HCT116 (cell line): ENCODE measurements at regions not wholly inside any gene's neighbourhood (a gene's known extent, or its start where the extent isn't known, plus 50 kb on each side); places are given as distances from the start of the nearest gene placed in this dataset.

Experiments used
- ATAC-seq: fragments of 200-7000 bp; cut with Tn5 transposase; 2 replicates; pipeline ENCODE4 v1.9.1; 2020; ENCODE audit warnings: mild to moderate bottlenecking, moderate library complexity
- BruUV-seq: library from RNA; stranded (reverse); fragments of 400-500 nt; replicated peaks from 2 replicates; lab custom pipeline; 2021; lab: Mats Ljungman, UMichigan
- CTCF ChIA-PET: fragments of 300-600 bp; sonication (Branson Sonifier 250); formaldehyde crosslinking; loops from one replicate; lab custom pipeline; 2021; ENCODE audit warnings: antibody characterized with exemption; lab: Charles Lee
- POLR2A ChIA-PET: fragments of 300-600, 350-600 bp; sonication (Branson Sonifier 250); formaldehyde crosslinking; loops from one replicate; lab custom pipeline; 2021; ENCODE audit warnings: antibody characterized with exemption; lab: Charles Lee
- RAD21 ChIA-PET, 2 experiments: fragments of 300-600 bp; sonication (Branson Sonifier 250); formaldehyde crosslinking; loops; one replicate each; lab custom pipeline; 2023; ENCODE audit warnings: low total read pairs in 2 of 2; ENCODE audit not compliant: uncharacterized antibody in 2 of 2, unreplicated experiment in 2 of 2, low non-redundant PET in 1 of 2; lab: Charles Lee
- DNase-seq: peaks from one replicate; pipeline ENCODE4 v3.0.0-alpha.2; 2010; ENCODE audit warnings: low read depth, low spot score
- H2AFZ ChIP-seq: fragments of 200-600 bp; shearing (Covaris generic), sonication (generic); 2 replicates; pipeline ENCODE4 v1.6.1; 2017; ENCODE audit warnings: low read depth, mixed run types, mixed read lengths, antibody characterized with exemption, low read length; ENCODE audit not compliant: poor library complexity, severe bottlenecking
- H3K27ac ChIP-seq: 2 replicates; pipeline ENCODE4 v1.5.1; 2012; ENCODE audit warnings: low read depth, low read length
- H3K27me3 ChIP-seq: fragments of 200-600 bp; sonication (generic); 2 replicates; pipeline ENCODE4 v1.6.1; 2016; ENCODE audit warnings: mixed run types, low read length, mixed read lengths; ENCODE audit not compliant: insufficient read depth
- H3K36me3 ChIP-seq, 2 experiments: fragments of 200-500 bp in 1 of 2; fragments of 200-600 bp in 1 of 2; sonication (Bioruptor generic) in 1 of 2; sonication (generic) in 1 of 2; 2 replicates each; pipeline versions ENCODE4 v1.5.1 to v1.6.1; 2014 to 2016; ENCODE audit warnings: low read length in 2 of 2, inconsistent platforms in 1 of 2, mixed read lengths in 1 of 2, mixed run types in 1 of 2; ENCODE audit not compliant: insufficient read depth in 2 of 2, control insufficient read depth in 1 of 2
- H3K4me1 ChIP-seq, 2 experiments: fragments of 200-600 bp in 1 of 2; sonication (generic) in 1 of 2; 2 replicates each; pipeline versions ENCODE4 v1.5.1 to v1.6.1; 2012 to 2017; ENCODE audit warnings: low read length in 2 of 2, inconsistent platforms in 1 of 2, mild to moderate bottlenecking in 1 of 2, mixed read lengths in 1 of 2, mixed run types in 1 of 2, moderate library complexity in 1 of 2; ENCODE audit not compliant: insufficient read depth in 2 of 2, control insufficient read depth in 1 of 2
- H3K4me2 ChIP-seq: fragments of 200-600 bp; sonication (generic); 2 replicates; pipeline ENCODE4 v1.6.1; 2017; ENCODE audit warnings: mixed run types, low read length, mixed read lengths
- H3K4me3 ChIP-seq, 2 experiments: fragments of 200-600 bp in 1 of 2; sonication (generic) in 1 of 2; replicated peaks in 1 of 2; 2 replicates each; pipeline ENCODE4 v1.5.1; 2011 to 2016; ENCODE audit warnings: low read length in 2 of 2, control low read depth in 1 of 2, low read depth in 1 of 2, mild to moderate bottlenecking in 1 of 2, mixed read lengths in 1 of 2, mixed run types in 1 of 2
- H3K79me2 ChIP-seq: fragments of 200-600 bp; sonication (generic); 2 replicates; pipeline ENCODE4 v1.6.1; 2017; ENCODE audit warnings: mild to moderate bottlenecking, mixed run types, low read length, moderate library complexity, mixed read lengths; ENCODE audit not compliant: insufficient read depth
- H3K9ac ChIP-seq: fragments of 200-600 bp; sonication (generic); 2 replicates; pipeline ENCODE4 v1.6.1; 2016; ENCODE audit warnings: low read length, mixed read lengths
- H3K9me2 ChIP-seq: fragments of 200-600 bp; sonication (generic), shearing (Covaris generic); 2 replicates; pipeline ENCODE4 v1.6.1; 2017; ENCODE audit warnings: mixed run types, mild to moderate bottlenecking, moderate library complexity; ENCODE audit not compliant: insufficient read depth
- H3K9me3 ChIP-seq, 2 experiments: fragments of 200-500 bp in 1 of 2; fragments of 200-600 bp in 1 of 2; sonication (Bioruptor generic) in 1 of 2; sonication (generic) in 1 of 2; 2 replicates each; pipeline ENCODE4 v1.6.1; 2014 to 2017; ENCODE audit warnings: low read length in 2 of 2, mixed read lengths in 2 of 2, inconsistent platforms in 1 of 2, low read depth in 1 of 2, mild to moderate bottlenecking in 1 of 2, mixed run types in 1 of 2, moderate library complexity in 1 of 2; ENCODE audit not compliant: control insufficient read depth in 1 of 2, insufficient read depth in 1 of 2
- H4K20me1 ChIP-seq: fragments of 200-600 bp; sonication (generic), shearing (Covaris generic); 2 replicates; pipeline ENCODE4 v1.6.1; 2017; ENCODE audit warnings: mixed run types, mild to moderate bottlenecking, moderate library complexity; ENCODE audit not compliant: insufficient read depth
- CBX3 ChIP-seq: IDR thresholded peaks from 2 replicates; pipeline ENCODE4 v1.6.1; 2012; ENCODE audit warnings: low read depth
- CEBPB ChIP-seq: IDR thresholded peaks from 2 replicates; pipeline ENCODE4 v1.6.1; 2012; ENCODE audit warnings: low read depth
- EZH2 ChIP-seq: fragments of 200-600 bp; sonication (generic); IDR thresholded peaks from 2 replicates; pipeline ENCODE4 v1.6.1; 2017; ENCODE audit warnings: antibody characterized with exemption, mixed run types
- EZH2phosphoT487 ChIP-seq: fragments of 200-600 bp; IDR thresholded peaks from 2 replicates; pipeline ENCODE4 v1.6.1; 2018; ENCODE audit warnings: antibody characterized with exemption, borderline replicate concordance
- FOSL1 ChIP-seq: IDR thresholded peaks from 2 replicates; pipeline ENCODE4 v1.6.1; 2012; ENCODE audit warnings: low read depth
- POLR2A ChIP-seq: IDR thresholded peaks from 2 replicates; pipeline ENCODE4 v1.7.0; 2011; ENCODE audit warnings: borderline replicate concordance; ENCODE audit not compliant: insufficient read depth, insufficient read length; ENCODE audit errors: extremely low read depth
- POLR2AphosphoS5 ChIP-seq: IDR thresholded peaks from 2 replicates; pipeline ENCODE4 v1.6.1; 2011; ENCODE audit warnings: mild to moderate bottlenecking, low read depth, low read length, moderate library complexity
- SIN3A ChIP-seq: IDR thresholded peaks from 2 replicates; pipeline ENCODE4 v1.6.1; 2012; ENCODE audit warnings: low read depth
- SP1 ChIP-seq: IDR thresholded peaks from 2 replicates; pipeline ENCODE4 v1.6.1; 2012; ENCODE audit warnings: low read depth
- TCF7L2 ChIP-seq: IDR thresholded peaks from 2 replicates; pipeline ENCODE4 v1.7.0; 2011; ENCODE audit warnings: borderline replicate concordance, inconsistent platforms; ENCODE audit not compliant: insufficient read depth, insufficient read length; ENCODE audit errors: extremely low read depth
- ZNF274 ChIP-seq: fragments of 200-500 bp; sonication (Bioruptor generic); IDR thresholded peaks from 2 replicates; pipeline ENCODE4 v1.6.1; 2014; ENCODE audit warnings: mild to moderate bottlenecking, low read depth, low read length, inconsistent platforms
- intact Hi-C: fragments of 100-400 bp; cut with micrococcal nuclease; formaldehyde crosslinking; loops from 2 replicates; pipeline ENCODE4 v1.10.0; 2022
- TF ChIP-seq, protein P1 (sequence below), 3 experiments: fragments of 200-600 bp in 1 of 3; sonication (generic) in 1 of 3; IDR thresholded peaks in 2 of 3; conservative IDR thresholded peaks in 1 of 3; 2 replicates each; pipeline ENCODE4 v1.5.1; 2012 to 2017; ENCODE audit warnings: low read depth in 2 of 3, low read length in 2 of 3, antibody characterized with exemption in 1 of 3, borderline replicate concordance in 1 of 3, control low read depth in 1 of 3, mild to moderate bottlenecking in 1 of 3, mixed read lengths in 1 of 3, mixed run types in 1 of 3, moderate library complexity in 1 of 3; ENCODE audit not compliant: insufficient read depth in 1 of 3
- TF ChIP-seq, protein P2 (sequence below): IDR thresholded peaks from 2 replicates; pipeline ENCODE4 v1.6.1; 2011; ENCODE audit warnings: mild to moderate bottlenecking, low read length, moderate library complexity; ENCODE audit not compliant: insufficient replicate concordance; ENCODE audit errors: extremely low read depth
- TF ChIP-seq, protein P3 (sequence below): IDR thresholded peaks from 2 replicates; pipeline ENCODE4 v1.6.1; 2012
- TF ChIP-seq, protein P4 (sequence below): IDR thresholded peaks from 2 replicates; pipeline ENCODE4 v1.6.1; 2012; ENCODE audit warnings: low read depth

DNA sequence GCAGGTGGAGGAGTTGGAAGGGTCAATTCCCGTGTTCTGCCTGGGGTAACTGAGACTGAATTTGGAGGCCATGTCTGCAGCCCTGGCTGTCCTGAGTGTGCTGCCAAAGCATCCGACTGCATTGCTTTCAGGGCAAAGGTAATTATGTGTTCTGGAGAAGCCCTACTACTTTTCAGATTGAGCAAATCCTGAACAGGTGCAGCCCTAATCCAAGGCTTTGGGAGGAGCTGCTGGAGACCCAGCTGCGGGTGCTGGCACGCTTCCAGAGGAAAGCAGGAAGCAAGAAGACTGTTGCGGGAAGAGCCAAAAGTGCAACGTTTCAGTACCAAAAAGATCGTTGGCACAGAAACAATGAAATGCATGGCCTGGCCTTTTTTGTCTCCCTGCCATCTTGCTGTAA is 73.7 kb upstream of the NRIP1 start:
- H4K20me1 ChIP-seq = no peaks in the 10 kb centered on the region
- no TSS peak for BruUV-seq
- DNase-seq = no peak
- TF ChIP-seq, protein P1, sequence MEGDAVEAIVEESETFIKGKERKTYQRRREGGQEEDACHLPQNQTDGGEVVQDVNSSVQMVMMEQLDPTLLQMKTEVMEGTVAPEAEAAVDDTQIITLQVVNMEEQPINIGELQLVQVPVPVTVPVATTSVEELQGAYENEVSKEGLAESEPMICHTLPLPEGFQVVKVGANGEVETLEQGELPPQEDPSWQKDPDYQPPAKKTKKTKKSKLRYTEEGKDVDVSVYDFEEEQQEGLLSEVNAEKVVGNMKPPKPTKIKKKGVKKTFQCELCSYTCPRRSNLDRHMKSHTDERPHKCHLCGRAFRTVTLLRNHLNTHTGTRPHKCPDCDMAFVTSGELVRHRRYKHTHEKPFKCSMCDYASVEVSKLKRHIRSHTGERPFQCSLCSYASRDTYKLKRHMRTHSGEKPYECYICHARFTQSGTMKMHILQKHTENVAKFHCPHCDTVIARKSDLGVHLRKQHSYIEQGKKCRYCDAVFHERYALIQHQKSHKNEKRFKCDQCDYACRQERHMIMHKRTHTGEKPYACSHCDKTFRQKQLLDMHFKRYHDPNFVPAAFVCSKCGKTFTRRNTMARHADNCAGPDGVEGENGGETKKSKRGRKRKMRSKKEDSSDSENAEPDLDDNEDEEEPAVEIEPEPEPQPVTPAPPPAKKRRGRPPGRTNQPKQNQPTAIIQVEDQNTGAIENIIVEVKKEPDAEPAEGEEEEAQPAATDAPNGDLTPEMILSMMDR (IDR thresholded peaks at IDR 0.05 in 2 of 3, conservative IDR thresholded peaks at IDR 0.05 in 1 of 3; ENCODE audit: borderline replicate concordance in 1 of 3, insufficient read depth in 1 of 3, low read depth in 2 of 3, low read length in 2 of 3) = no peak
- TF ChIP-seq POLR2AphosphoS5 (no peak), FOSL1 (no peak), SP1 (no peak), CEBPB (no peak), EZH2 (no peak), ZNF274 (no peak), SIN3A (no peak), POLR2A (no peak), EZH2phosphoT487 (no peak), CBX3 (no peak), TCF7L2 (no peak)
- TF ChIP-seq, protein P2, sequence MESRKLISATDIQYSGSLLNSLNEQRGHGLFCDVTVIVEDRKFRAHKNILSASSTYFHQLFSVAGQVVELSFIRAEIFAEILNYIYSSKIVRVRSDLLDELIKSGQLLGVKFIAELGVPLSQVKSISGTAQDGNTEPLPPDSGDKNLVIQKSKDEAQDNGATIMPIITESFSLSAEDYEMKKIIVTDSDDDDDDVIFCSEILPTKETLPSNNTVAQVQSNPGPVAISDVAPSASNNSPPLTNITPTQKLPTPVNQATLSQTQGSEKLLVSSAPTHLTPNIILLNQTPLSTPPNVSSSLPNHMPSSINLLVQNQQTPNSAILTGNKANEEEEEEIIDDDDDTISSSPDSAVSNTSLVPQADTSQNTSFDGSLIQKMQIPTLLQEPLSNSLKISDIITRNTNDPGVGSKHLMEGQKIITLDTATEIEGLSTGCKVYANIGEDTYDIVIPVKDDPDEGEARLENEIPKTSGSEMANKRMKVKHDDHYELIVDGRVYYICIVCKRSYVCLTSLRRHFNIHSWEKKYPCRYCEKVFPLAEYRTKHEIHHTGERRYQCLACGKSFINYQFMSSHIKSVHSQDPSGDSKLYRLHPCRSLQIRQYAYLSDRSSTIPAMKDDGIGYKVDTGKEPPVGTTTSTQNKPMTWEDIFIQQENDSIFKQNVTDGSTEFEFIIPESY = no peak
- TF ChIP-seq, protein P3, sequence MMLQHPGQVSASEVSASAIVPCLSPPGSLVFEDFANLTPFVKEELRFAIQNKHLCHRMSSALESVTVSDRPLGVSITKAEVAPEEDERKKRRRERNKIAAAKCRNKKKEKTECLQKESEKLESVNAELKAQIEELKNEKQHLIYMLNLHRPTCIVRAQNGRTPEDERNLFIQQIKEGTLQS = no peak
- TF ChIP-seq, protein P4, sequence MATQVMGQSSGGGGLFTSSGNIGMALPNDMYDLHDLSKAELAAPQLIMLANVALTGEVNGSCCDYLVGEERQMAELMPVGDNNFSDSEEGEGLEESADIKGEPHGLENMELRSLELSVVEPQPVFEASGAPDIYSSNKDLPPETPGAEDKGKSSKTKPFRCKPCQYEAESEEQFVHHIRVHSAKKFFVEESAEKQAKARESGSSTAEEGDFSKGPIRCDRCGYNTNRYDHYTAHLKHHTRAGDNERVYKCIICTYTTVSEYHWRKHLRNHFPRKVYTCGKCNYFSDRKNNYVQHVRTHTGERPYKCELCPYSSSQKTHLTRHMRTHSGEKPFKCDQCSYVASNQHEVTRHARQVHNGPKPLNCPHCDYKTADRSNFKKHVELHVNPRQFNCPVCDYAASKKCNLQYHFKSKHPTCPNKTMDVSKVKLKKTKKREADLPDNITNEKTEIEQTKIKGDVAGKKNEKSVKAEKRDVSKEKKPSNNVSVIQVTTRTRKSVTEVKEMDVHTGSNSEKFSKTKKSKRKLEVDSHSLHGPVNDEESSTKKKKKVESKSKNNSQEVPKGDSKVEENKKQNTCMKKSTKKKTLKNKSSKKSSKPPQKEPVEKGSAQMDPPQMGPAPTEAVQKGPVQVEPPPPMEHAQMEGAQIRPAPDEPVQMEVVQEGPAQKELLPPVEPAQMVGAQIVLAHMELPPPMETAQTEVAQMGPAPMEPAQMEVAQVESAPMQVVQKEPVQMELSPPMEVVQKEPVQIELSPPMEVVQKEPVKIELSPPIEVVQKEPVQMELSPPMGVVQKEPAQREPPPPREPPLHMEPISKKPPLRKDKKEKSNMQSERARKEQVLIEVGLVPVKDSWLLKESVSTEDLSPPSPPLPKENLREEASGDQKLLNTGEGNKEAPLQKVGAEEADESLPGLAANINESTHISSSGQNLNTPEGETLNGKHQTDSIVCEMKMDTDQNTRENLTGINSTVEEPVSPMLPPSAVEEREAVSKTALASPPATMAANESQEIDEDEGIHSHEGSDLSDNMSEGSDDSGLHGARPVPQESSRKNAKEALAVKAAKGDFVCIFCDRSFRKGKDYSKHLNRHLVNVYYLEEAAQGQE = no peak
- TF ChIP-seq, all 23 proteins: peak for 0
- Histone ChIP-seq H3K27me3 (no peaks in the 10 kb centered on the region), H3K9ac (no peak overlapping the region), H3K4me1 (no peaks in the 10 kb centered on the region), H3K27ac (no peak overlapping the region), H3K4me3 (no peak overlapping the region), H3K9me2 (no peaks in the 10 kb centered on the region), H3K9me3 (no peaks in the 10 kb centered on the region), H3K36me3 (no peaks in the 10 kb centered on the region), H3K4me2 (no peak overlapping the region), H2AFZ (no peak overlapping the region), H3K79me2 (no peaks in the 10 kb centered on the region)
- intact Hi-C loops = no loop called here
- ChIA-PET CTCF (no interaction called here), POLR2A (no interaction called here), RAD21 (no interaction called here)
- ATAC-seq = no peak
